ENCODE measurements at regions not wholly inside any gene's neighbourhood (a gene's known extent, or its start where the extent isn't known, plus 50 kb on each side); places are given as distances from the start of the nearest gene placed in this dataset.
"Not testable (repeated sequence)": the region's sequence is repeated elsewhere in the genome, so short reads cannot be mapped to it uniquely, and the experiment has no call there.

DNA sequence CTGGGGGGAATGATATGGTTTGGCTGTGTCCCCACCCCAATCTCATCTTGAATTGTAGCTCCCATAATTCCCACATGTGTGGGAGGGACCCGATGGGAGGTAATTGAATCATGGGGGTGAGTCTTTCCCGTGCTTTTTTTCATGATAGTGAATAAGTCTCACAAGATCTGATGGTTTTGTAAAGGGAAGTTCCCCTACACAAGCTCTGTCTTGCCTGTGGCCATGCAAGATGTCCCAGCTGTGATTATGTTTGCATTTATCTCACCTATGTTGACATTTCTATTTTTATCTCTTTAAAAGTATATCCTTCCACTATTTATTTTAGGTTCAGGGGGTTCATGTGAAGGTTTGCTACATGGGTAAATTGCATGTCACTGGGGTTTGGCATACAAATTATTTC lies 323.9 kb upstream of the GLI3 start:
- no peak for DNase-seq

GRCh38 chr7:42554932-42555331 lies 317.9 kb upstream of the GLI3 start:
- not testable (repeated sequence) for DNase-seq

DNA sequence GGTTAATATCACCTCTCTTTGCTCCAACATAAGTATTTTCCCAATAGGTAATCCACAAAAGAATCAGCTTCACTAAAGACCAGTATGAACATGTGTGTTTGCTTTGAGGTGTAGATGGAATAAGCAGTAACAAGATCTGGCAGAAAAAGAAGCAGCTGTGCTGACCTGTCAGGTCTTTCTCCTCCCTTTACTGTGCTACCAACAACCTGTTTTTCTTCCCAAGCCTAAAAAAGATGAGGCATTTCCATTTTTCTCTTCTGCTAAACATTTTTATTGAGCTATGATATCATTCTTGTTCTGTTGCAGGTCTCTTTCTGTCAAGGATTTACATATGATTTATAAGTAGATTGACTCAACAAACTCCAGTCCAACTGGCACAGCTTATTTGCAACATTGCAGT lies 315.2 kb upstream of the GLI3 start:
- no peak for DNase-seq

- DNase-seq = peak; percentile 31
Observed at GRCh38 chr7:42550706-42551470, 313.9 kb upstream of the GLI3 start.

DNA sequence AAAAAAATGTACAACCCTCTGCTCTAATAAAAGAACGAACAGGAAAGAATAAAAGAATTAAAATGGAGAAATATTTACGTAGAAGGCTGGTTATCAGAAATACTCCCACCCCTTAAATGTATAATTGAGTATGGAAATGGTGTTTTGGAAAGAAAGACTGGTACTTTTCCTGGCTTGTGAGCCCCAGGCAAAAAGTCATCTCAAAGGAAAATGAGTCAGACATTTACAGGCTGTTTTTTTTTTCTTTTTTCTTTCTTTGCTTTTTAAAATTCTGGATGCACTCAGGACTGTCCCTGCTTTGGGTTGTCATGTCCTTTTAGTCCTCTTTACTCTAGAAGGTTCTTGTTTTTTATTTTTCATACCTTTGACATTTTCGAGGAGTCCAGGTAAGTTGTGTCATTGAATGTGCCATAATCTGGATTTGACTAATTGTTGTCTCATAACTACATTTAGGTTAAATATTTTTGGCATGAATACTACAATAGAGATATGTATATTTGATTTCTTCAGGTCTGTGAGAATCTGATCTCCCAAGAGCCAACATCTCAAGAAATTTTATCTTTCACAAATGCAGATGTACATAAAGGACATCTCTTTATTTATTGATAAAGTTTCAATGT lies 313.0 kb upstream of the GLI3 start:
- peak; percentile 61 for DNase-seq

GRCh38 chr7:42548816-42549611 lies 312.0 kb upstream of the GLI3 start:
- DNase-seq = peak; percentile 38

- no peak for DNase-seq
Observed at GRCh38 chr7:42545049-42545724, 308.2 kb upstream of the GLI3 start.

GRCh38 chr7:42543953-42544352 lies 306.9 kb upstream of the GLI3 start:
- DNase-seq = no peak

DNA sequence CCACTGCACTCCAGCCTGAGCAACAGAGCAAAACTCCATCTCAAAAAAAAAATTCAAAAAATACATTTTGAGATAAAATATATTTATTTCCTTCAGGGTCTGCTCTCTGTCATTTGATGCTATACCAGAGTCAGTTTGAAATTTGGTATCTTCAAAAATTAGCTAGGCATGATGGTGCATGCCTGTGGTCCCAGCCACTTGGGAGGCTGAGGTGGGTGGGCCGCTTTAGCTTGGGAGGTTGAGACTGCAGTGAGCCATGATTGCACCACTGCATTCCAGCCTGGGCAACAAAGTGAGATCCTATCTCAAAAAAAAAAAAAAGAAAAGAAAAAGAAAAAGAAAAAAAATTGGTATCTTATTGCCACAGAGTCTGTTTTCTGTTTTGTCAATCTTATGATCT lies 305.4 kb upstream of the GLI3 start:
- not testable (repeated sequence) for DNase-seq

GRCh38 chr7:42534441-42534840 lies 297.4 kb upstream of the GLI3 start:
- no peak for DNase-seq

- no peak for DNase-seq
Observed at GRCh38 chr7:42527004-42527403, 290.0 kb upstream of the GLI3 start.

DNA sequence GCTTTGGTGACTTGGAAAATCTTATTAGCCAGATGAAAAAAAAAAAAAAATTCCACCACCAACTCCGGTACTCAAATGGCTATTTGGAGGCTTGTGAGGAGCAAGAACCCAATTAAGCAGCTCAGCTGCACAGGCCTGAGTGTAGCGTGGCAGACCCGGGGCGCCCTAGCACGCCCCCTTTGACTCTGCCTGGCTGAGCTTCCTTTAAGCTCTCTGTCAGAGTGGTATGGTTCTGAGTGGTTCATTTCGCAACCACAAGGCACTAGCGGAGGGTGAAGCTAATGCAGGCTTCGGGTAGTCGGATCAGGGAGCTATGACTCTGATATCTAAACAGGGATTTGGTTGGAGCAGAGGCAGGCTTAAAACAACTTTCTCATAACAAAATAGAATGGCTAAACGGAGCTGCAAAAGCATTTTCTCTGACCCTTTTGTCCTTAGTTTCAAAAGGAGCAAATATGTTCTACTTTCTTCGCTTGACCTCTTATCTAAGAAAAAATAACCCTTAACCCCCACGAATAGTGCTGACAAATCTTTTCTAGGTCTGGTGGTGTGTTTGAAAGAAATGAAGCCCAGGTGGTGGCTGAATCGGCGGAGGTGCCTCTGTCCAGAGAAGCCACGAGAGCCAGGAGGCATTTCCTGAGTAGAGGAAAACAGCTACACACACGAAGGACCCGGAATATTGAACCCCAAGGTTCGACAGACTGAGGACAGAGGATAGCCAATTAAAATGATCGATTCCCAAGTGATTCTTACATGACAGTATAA lies 285.4 kb upstream of the GLI3 start:
- no peak for DNase-seq

DNA sequence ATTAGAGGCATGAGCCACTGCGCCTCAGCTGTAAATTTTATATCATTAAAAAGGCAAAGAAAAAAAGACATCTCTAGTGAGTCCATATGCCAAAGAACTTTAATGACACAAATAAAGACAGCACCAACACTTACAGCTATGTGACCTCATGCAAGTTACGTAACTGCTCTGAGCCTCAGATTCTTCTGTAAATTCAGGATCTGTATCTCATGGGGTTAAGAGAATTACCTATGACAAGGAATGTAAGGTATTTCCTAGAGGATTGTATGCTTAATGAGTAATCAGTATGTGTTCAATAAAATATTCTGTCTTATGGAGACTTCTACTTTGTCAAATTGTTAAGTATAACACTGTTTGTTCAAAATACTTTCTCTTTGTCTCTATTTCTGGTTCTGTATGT lies 274.0 kb upstream of the GLI3 start:
- peak; percentile 73 for DNase-seq

DNA sequence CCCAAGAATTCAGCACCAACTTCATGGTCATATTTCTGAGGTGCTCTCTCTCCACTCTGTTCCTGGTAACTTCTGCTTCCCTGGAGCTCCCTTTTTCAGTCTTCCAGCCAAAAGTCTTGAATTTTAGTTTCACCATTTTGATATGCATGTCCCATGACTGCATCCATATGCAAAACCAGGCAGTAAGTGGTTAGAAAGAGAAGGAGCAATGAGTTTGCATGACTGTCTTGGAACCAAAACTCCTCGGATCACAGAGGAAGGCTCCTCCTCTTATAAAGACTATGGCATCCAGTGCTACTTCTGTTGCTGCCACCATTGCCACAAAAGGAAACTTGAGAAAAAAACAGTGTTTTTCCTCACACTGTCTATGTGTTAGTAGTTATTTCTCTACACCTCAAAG lies 269.1 kb upstream of the GLI3 start:
- DNase-seq = no peak

- DNase-seq = peak; percentile 58
Observed at GRCh38 chr7:42502022-42502421, 265.0 kb upstream of the GLI3 start.

DNA sequence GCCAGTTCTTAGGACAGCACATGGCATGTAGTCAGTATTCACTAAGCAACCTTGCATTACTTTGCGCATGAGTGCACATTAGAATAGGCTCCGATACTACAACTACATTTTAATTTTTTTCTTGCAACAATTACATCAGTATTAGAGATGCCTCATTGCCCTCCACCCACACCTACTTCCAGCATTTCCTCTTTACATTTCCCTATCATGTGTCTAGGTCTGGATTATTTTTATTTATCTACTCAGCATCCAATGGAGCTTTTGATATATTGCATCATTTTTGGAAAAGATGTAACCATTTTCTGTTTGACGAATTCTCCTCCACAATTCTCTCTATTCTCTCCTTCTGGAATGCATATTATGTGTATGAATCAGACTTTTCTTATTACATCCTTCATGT lies 258.2 kb upstream of the GLI3 start:
- DNase-seq = peak; percentile 80

- no peak for DNase-seq
Observed at GRCh38 chr7:42494736-42495135, 257.7 kb upstream of the GLI3 start.

GRCh38 chr7:42494199-42494710 lies 257.2 kb upstream of the GLI3 start:
- no peak for DNase-seq

DNA sequence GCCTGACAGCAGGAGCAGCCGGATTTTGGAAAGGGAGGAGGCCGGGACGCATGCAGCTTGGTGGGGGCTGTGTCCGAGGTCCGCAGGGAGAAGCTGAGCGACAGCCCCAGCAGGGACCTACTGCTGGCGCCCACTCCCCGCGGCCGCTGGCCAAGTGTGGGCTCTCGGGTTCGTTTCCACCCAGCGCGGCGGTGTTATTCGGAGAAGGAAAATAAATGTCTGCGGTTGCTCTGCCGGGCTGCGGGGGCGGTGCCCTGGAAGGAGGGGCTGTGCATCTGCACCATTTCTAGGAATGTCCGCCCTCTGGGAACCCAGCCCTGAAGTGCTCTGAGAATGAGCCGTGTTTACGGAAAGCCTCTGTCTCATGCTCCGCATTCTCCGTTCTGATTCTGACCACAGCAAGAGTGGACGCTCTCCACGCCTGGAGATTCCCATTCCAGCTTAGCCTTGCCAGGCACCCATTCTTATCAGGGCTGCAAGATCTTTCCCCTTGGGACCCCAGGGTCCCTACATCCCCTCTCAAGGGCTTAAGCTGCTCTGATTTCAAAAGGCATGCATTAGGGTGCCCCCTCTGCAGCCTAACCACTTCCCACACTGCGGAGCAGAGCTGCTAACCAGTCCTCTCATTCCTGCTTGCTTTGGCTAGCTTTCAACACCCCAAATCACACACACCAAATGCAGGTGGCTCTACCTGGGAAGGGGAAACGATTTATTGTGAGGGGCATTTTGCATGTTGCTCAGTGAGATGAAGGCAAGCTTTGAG lies 256.6 kb upstream of the GLI3 start:
- peak; percentile 94 for DNase-seq

DNA sequence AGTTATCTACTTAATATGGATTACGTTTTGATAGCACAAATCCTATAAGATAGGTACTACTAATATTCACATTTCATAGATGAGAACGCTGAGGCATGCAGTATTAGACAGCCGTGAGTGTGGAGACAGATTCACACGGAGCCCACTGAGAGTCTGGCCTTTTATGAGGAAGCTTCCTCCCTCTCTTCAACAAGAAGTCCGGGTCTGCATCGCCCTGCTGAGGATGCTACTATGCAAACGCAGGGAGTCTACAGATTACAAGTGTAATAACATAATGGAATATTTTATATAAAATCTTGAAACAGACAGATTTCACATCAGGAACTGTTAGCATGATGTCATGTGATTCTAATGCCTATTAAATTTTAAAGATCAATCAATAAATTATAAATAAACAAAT lies 255.9 kb upstream of the GLI3 start:
- no peak for DNase-seq

DNA sequence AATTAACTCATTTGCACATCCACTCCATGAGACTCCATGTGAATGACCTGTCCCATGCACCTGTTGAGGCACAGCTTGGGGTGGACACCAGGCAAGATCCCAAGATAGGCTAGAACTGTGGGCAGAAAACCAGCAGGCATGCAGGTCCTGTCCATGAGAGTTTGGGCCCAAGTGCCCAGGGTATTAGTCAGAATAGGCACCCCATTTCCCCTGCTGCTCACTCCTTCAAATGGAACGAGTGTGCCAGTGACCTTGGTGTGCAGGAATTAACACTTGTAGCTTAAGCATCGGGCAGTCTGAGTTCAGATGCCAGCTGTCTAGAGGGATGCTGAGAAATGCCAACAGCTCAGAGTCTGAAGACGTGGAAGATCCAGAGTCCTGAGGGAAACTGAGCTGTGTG lies 254.1 kb upstream of the GLI3 start:
- DNase-seq = no peak

GRCh38 chr7:42489299-42489698 lies 252.3 kb upstream of the GLI3 start:
- no peak for DNase-seq

All from NCI-H226 (cell line).